IMR-90 (cell line): ENCODE measurements at regions not wholly inside any gene's neighbourhood (a gene's known extent, or its start where the extent isn't known, plus 50 kb on each side); places are given as distances from the start of the nearest gene placed in this dataset.

Source experiments
- ATAC-seq: fragments of 200-7000 bp; cut with Tn5 transposase; 2 replicates; pipeline ENCODE4 v1.9.1; 2020; ENCODE audit warnings: low read depth, mild to moderate bottlenecking, moderate library complexity
- BruUV-seq: library from RNA; stranded (reverse); fragments of 400-500 nt; replicated peaks from 2 replicates; lab custom pipeline; 2021; lab: Mats Ljungman, UMichigan
- CTCF ChIA-PET: fragments of 300-600 bp; formaldehyde crosslinking; extraction: SDS; loops from one replicate; lab custom pipeline; 2021; ENCODE audit warnings: antibody characterized with exemption; lab: Yijun Ruan, JAX
- POLR2A ChIA-PET: fragments of 300-600 bp; sonication (Branson Sonifier 250); formaldehyde crosslinking; loops from one replicate; lab custom pipeline; 2022; ENCODE audit warnings: antibody characterized with exemption; ENCODE audit not compliant: unreplicated experiment; lab: Charles Lee
- DNase-seq: peaks from one replicate; pipeline ENCODE4 v3.0.0; 2013
- H2AFZ ChIP-seq: replicated peaks from 2 replicates; pipeline ENCODE3; 2013; ENCODE audit warnings: low read length, mild to moderate bottlenecking; ENCODE audit not compliant: poor library complexity
- H2AK5ac ChIP-seq: 2 replicates; pipeline ENCODE4 v1.6.1; 2013; ENCODE audit warnings: low read depth, low read length, inconsistent platforms
- H2AK9ac ChIP-seq: replicated peaks from 2 replicates; pipeline ENCODE3; 2013; ENCODE audit warnings: mild to moderate bottlenecking, low read depth, low read length, moderate library complexity; ENCODE audit not compliant: poor library complexity
- H2BK120ac ChIP-seq: 2 replicates; pipeline ENCODE4 v1.6.1; 2013; ENCODE audit warnings: low read depth, low read length, inconsistent platforms
- H2BK15ac ChIP-seq: 3 replicates; pipeline ENCODE4 v1.6.1; 2013; ENCODE audit warnings: low read depth, low read length, inconsistent platforms
- H2BK20ac ChIP-seq: 2 replicates; pipeline ENCODE4 v1.6.1; 2013; ENCODE audit warnings: low read depth, mild to moderate bottlenecking, inconsistent platforms, low read length, moderate library complexity
- H2BK5ac ChIP-seq: 2 replicates; pipeline ENCODE4 v1.6.1; 2013; ENCODE audit warnings: mild to moderate bottlenecking, low read depth, low read length, inconsistent platforms; ENCODE audit not compliant: poor library complexity, severe bottlenecking
- H3K14ac ChIP-seq: replicated peaks from 2 replicates; pipeline ENCODE4 v1.6.1; 2013; ENCODE audit warnings: low read depth, low read length, inconsistent platforms
- H3K18ac ChIP-seq: 2 replicates; pipeline ENCODE4 v1.6.1; 2013; ENCODE audit warnings: low read depth, low read length, control low read depth
- H3K23ac ChIP-seq: 2 replicates; pipeline ENCODE4 v1.6.1; 2013; ENCODE audit warnings: low read depth, low read length, inconsistent platforms
- H3K27ac ChIP-seq: 2 replicates; pipeline ENCODE4 v1.5.1; 2013; ENCODE audit warnings: mild to moderate bottlenecking, control low read depth, low read length; ENCODE audit not compliant: insufficient read depth
- H3K27me3 ChIP-seq: 2 replicates; pipeline ENCODE4 v1.6.1; 2013; ENCODE audit warnings: low read length; ENCODE audit not compliant: control insufficient read depth, insufficient read depth
- H3K36me3 ChIP-seq: 2 replicates; pipeline ENCODE4 v1.6.1; 2013; ENCODE audit warnings: low read length, mixed read lengths; ENCODE audit not compliant: control insufficient read depth, insufficient read depth
- H3K4ac ChIP-seq: 2 replicates; pipeline ENCODE4 v1.6.1; 2013; ENCODE audit warnings: low read depth, low read length, inconsistent platforms
- H3K4me1 ChIP-seq: 2 replicates; pipeline ENCODE4 v1.6.1; 2013; ENCODE audit warnings: low read length, mixed read lengths; ENCODE audit not compliant: control insufficient read depth, insufficient read depth
- H3K4me2 ChIP-seq: 2 replicates; pipeline ENCODE4 v1.6.1; 2013; ENCODE audit warnings: low read depth, mild to moderate bottlenecking, control low read depth, low read length, moderate library complexity
- H3K4me3 ChIP-seq: 2 replicates; pipeline ENCODE4 v1.5.1; 2013; ENCODE audit warnings: low read depth, mild to moderate bottlenecking, control low read depth, low read length, moderate library complexity; ENCODE audit not compliant: insufficient read depth
- H3K56ac ChIP-seq: 2 replicates; pipeline ENCODE4 v1.6.1; 2013; ENCODE audit warnings: low read length, inconsistent platforms; ENCODE audit not compliant: insufficient read depth; ENCODE audit errors: extremely low read depth
- H3K79me1 ChIP-seq, 2 experiments: 2 replicates each; pipeline ENCODE4 v1.6.1; 2013; ENCODE audit warnings: low read length in 2 of 2, inconsistent platforms in 1 of 2, low read depth in 1 of 2
- H3K9ac ChIP-seq: 2 replicates; pipeline ENCODE4 v1.6.1; 2013; ENCODE audit warnings: low read depth, low read length, control low read depth
- H3K9me1 ChIP-seq: 2 replicates; pipeline ENCODE4 v1.6.1; 2013; ENCODE audit warnings: low read length, inconsistent platforms; ENCODE audit not compliant: insufficient read depth
- H3K9me3 ChIP-seq: 2 replicates; pipeline ENCODE4 v1.6.1; 2013; ENCODE audit warnings: low read length; ENCODE audit not compliant: control insufficient read depth, insufficient read depth
- H4K20me1 ChIP-seq: 2 replicates; pipeline ENCODE4 v1.6.1; 2013; ENCODE audit warnings: low read length, inconsistent platforms; ENCODE audit not compliant: insufficient read depth
- H4K5ac ChIP-seq: 2 replicates; pipeline ENCODE4 v1.6.1; 2013; ENCODE audit warnings: mild to moderate bottlenecking, low read depth, low read length, control low read depth
- H4K8ac ChIP-seq, 2 experiments: 2 replicates each; pipeline ENCODE4 v1.6.1; 2013; ENCODE audit warnings: low read depth in 2 of 2, low read length in 2 of 2, control low read depth in 1 of 2, inconsistent platforms in 1 of 2
- H4K91ac ChIP-seq: 2 replicates; pipeline ENCODE4 v1.6.1; 2013; ENCODE audit warnings: low read depth, low read length, inconsistent platforms; ENCODE audit not compliant: insufficient read depth
- BHLHE40 ChIP-seq: fragments of 150-350 bp; IDR thresholded peaks from 2 replicates; pipeline ENCODE4 v1.6.1; 2016; ENCODE audit warnings: mild to moderate bottlenecking, low read depth, low read length
- CEBPB ChIP-seq: IDR thresholded peaks from 2 replicates; pipeline ENCODE4 v1.6.1; 2012; ENCODE audit warnings: low read depth, low read length, improper control_type of control experiment
- CHD1 ChIP-seq: IDR thresholded peaks from 2 replicates; pipeline ENCODE4 v1.6.1; 2012; ENCODE audit warnings: low read depth, low read length, improper control_type of control experiment
- CTCF ChIP-seq: conservative IDR thresholded peaks from 2 replicates; pipeline ENCODE4 v1.5.1; 2012; ENCODE audit warnings: mild to moderate bottlenecking, low read depth, low read length, improper control_type of control experiment
- FOS ChIP-seq: fragments of 150-350 bp; IDR thresholded peaks from 2 replicates; pipeline ENCODE4 v1.6.1; 2016; ENCODE audit warnings: low read depth, low read length
- MAFK ChIP-seq: IDR thresholded peaks from 2 replicates; pipeline ENCODE4 v1.6.1; 2012; ENCODE audit warnings: low read depth, low read length, improper control_type of control experiment
- MAZ ChIP-seq: IDR thresholded peaks from 2 replicates; pipeline ENCODE4 v1.6.1; 2012; ENCODE audit warnings: low read depth, mild to moderate bottlenecking, low read length, improper control_type of control experiment, moderate library complexity, borderline replicate concordance
- MXI1 ChIP-seq: IDR thresholded peaks from 2 replicates; pipeline ENCODE4 v1.6.1; 2012; ENCODE audit warnings: low read depth, mild to moderate bottlenecking, low read length, moderate library complexity, borderline replicate concordance
- NFE2L2 ChIP-seq: fragments of 150-350 bp; IDR thresholded peaks from 2 replicates; pipeline ENCODE4 v1.6.1; 2016; ENCODE audit warnings: low read depth, mild to moderate bottlenecking, low read length
- POLR2A ChIP-seq: IDR thresholded peaks from 2 replicates; pipeline ENCODE4 v1.6.1; 2012; ENCODE audit warnings: mild to moderate bottlenecking, low read depth, low read length
- RAD21 ChIP-seq: IDR thresholded peaks from 2 replicates; pipeline ENCODE4 v1.6.1; 2012; ENCODE audit warnings: low read length, improper control_type of control experiment
- RCOR1 ChIP-seq: IDR thresholded peaks from 2 replicates; pipeline ENCODE4 v1.6.1; 2012; ENCODE audit warnings: mild to moderate bottlenecking, low read length, improper control_type of control experiment; ENCODE audit not compliant: insufficient replicate concordance
- RFX5 ChIP-seq: IDR thresholded peaks from 2 replicates; pipeline ENCODE4 v1.8.0; 2012; ENCODE audit warnings: low read depth, mild to moderate bottlenecking, low read length, moderate library complexity
- SMC3 ChIP-seq: fragments of 150-350 bp; IDR thresholded peaks from 2 replicates; pipeline ENCODE4 v1.6.1; 2016; ENCODE audit warnings: low read depth, mild to moderate bottlenecking, antibody characterized with exemption, low read length, moderate library complexity
- USF2 ChIP-seq: fragments of 150-350 bp; IDR thresholded peaks from 2 replicates; pipeline ENCODE4 v1.6.1; 2017; ENCODE audit warnings: mild to moderate bottlenecking, antibody characterized with exemption, low read length, low read depth
- WGBS, 2 experiments: methylation state at CpG; one replicate each; pipeline versions ENCODE4 v1.1.5 to v1.1.7; 2013; ENCODE audit warnings: missing lambda C conversion rate in 2 of 2; ENCODE audit not compliant: insufficient read length in 1 of 2; ENCODE audit errors: extremely low coverage in 2 of 2; 5-methylcytosine and 5-hydroxymethylcytosine counted together
- dilution Hi-C: fragments of 300-500 bp; cut with HindIII; formaldehyde crosslinking; loops from one replicate; pipeline ENCODE4 v1.14.3; 2018; ENCODE audit warnings: low sequenced_read_pairs; ENCODE audit not compliant: unreplicated experiment
- in situ Hi-C: fragments of 300-500 bp; cut with MboI; formaldehyde crosslinking; loops from 3 replicates; pipeline ENCODE4 v1.14.3; 2019; ENCODE audit warnings: low sequenced_read_pairs, inconsistent platforms, mixed read lengths
- intact Hi-C: fragments of 100-400 bp; cut with micrococcal nuclease; formaldehyde crosslinking; loops from 2 replicates; pipeline ENCODE4 v1.10.0; 2022
- TF ChIP-seq, protein P1 (sequence below): fragments of 150-350 bp; IDR thresholded peaks from 2 replicates; pipeline ENCODE4 v1.6.1; 2016; ENCODE audit warnings: low read depth, mild to moderate bottlenecking, low read length, moderate library complexity, borderline replicate concordance

DNA sequence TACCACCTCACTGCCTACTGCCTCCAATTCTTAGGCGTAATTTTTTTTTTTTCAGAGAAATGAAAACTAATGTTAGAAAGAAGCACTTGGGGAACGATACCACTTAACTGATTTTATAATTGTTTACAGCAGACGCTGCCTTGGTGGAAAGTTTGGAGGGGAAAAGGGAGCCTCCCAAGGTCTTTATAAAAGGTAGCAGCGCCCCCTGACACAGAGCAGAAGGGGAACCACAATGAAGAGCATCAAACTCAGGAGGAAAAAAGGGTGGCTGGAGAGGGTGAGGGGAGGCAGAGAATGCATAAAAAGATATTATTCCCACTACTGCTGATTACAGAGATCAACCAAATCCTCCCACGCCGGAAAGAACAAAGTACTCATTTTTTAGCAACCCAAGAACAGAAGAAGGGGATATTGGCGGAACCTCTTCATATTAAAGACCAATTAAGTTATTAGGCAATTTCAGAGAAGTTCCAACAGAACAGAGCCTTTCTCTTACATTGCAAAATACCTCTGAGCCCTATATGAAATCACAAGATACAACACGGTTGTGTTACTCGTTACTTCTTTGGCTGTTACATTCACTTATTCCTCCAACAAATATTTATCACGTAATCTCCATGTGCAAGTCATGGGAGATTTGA is 135.8 kb downstream of the TEX36 start:
- Histone ChIP-seq H4K91ac (no peak overlapping the region), H3K9me3 (no peaks in the 10 kb centered on the region), H2BK120ac (no peak overlapping the region), H3K18ac (no peak overlapping the region), H4K20me1 (no peaks in the 10 kb centered on the region), H3K4me1 (no peaks in the 10 kb centered on the region), H2BK15ac (no peak overlapping the region), H3K36me3 (no peaks in the 10 kb centered on the region), H3K27ac (no peak overlapping the region), H2BK5ac (no peak overlapping the region), H4K5ac (no peak overlapping the region), H2AK5ac (no peak overlapping the region), H3K9me1 (no peaks in the 10 kb centered on the region), H3K56ac (no peak overlapping the region), H3K14ac (no peak overlapping the region), H2AFZ (no peak overlapping the region), H2AK9ac (no peak overlapping the region), H4K8ac (no peak overlapping the region), H2BK20ac (no peak overlapping the region), H3K27me3 (no peaks in the 10 kb centered on the region; the same call in 1 of the 2 replicates), H3K79me1 (no peaks in the 10 kb centered on the region), H3K4me2 (no peak overlapping the region), H3K4me3 (no peak overlapping the region), H3K4ac (no peak overlapping the region), H3K9ac (no peak overlapping the region), H3K23ac (no peak overlapping the region)
- BruUV-seq = no TSS peak
- WGBS, 2 experiments = 20% methylated on average over 1 of the region's 10 CpGs; no CpG with 5 or more reads in 1 of the 2 experiments
- dilution Hi-C loops = no loop called here
- TF ChIP-seq RAD21 (no peak), MAFK (no peak), MAZ (no peak), MXI1 (no peak), BHLHE40 (no peak), RCOR1 (no peak), CEBPB (no peak), NFE2L2 (no peak), FOS (no peak), CHD1 (no peak), CTCF (no peak), RFX5 (no peak), USF2 (no peak), POLR2A (no peak), SMC3 (no peak)
- TF ChIP-seq, protein P1, sequence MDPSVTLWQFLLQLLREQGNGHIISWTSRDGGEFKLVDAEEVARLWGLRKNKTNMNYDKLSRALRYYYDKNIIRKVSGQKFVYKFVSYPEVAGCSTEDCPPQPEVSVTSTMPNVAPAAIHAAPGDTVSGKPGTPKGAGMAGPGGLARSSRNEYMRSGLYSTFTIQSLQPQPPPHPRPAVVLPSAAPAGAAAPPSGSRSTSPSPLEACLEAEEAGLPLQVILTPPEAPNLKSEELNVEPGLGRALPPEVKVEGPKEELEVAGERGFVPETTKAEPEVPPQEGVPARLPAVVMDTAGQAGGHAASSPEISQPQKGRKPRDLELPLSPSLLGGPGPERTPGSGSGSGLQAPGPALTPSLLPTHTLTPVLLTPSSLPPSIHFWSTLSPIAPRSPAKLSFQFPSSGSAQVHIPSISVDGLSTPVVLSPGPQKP = no peak
- ATAC-seq (no peak), DNase-seq (no peak)
- ChIA-PET CTCF (no interaction called here), POLR2A (no interaction called here)
- intact Hi-C loops = no loop called here
- in situ Hi-C loops = no loop called here
